IPS DF 6.9 (cell line): ENCODE measurements at regions not wholly inside any gene's neighbourhood (a gene's known extent, or its start where the extent isn't known, plus 50 kb on each side); places are given as distances from the start of the nearest gene placed in this dataset.
"Not testable (repeated sequence)": the region's sequence is repeated elsewhere in the genome, so short reads cannot be mapped to it uniquely, and the experiment has no call there.

Source experiments
- DNase-seq: peaks from one replicate; pipeline ENCODE4 v3.0.0-alpha.2; 2013; ENCODE audit warnings: low read depth, low spot score
- H3K27ac ChIP-seq: one replicate; pipeline ENCODE4 v1.5.1; 2013; ENCODE audit warnings: low read length, control low read depth
- H3K27me3 ChIP-seq: 2 replicates; pipeline ENCODE4 v1.6.1; 2013; ENCODE audit warnings: mild to moderate bottlenecking, low read length; ENCODE audit not compliant: control insufficient read depth, insufficient read depth
- H3K36me3 ChIP-seq: 2 replicates; pipeline ENCODE4 v1.6.1; 2013; ENCODE audit warnings: low read length; ENCODE audit not compliant: control insufficient read depth, insufficient read depth
- H3K4me1 ChIP-seq: 2 replicates; pipeline ENCODE4 v1.6.1; 2013; ENCODE audit warnings: low read length; ENCODE audit not compliant: control insufficient read depth, insufficient read depth
- H3K4me3 ChIP-seq: 2 replicates; pipeline ENCODE4 v1.5.1; 2013; ENCODE audit warnings: mild to moderate bottlenecking, low read length
- H3K9me3 ChIP-seq: 2 replicates; pipeline ENCODE4 v1.6.1; 2013; ENCODE audit warnings: low read length, inconsistent platforms; ENCODE audit not compliant: control insufficient read depth, insufficient read depth
- WGBS: extraction: QIAGEN DNeasy Blood & Tissue Kit; methylation state at CpG from one replicate; pipeline ENCODE4 v1.1.7; 2013; ENCODE audit warnings: mixed read lengths, missing lambda C conversion rate; ENCODE audit not compliant: insufficient read length, insufficient coverage; 5-methylcytosine and 5-hydroxymethylcytosine counted together

- H3K27ac ChIP-seq = no peak overlapping the region
- WGBS = no CpG with 5 or more reads among the region's 5 CpGs
- H3K27me3 ChIP-seq = no peaks in the 10 kb centered on the region
- no peaks in the 10 kb centered on the region for H3K36me3 ChIP-seq
- no peaks in the 10 kb centered on the region for H3K9me3 ChIP-seq
- DNase-seq = no peak
- H3K4me1 ChIP-seq = no peaks in the 10 kb centered on the region
- no peak overlapping the region for H3K4me3 ChIP-seq
Observed at GRCh38 chrX:13493659-13494058, 75.7 kb upstream of the EGFL6 start.

DNA sequence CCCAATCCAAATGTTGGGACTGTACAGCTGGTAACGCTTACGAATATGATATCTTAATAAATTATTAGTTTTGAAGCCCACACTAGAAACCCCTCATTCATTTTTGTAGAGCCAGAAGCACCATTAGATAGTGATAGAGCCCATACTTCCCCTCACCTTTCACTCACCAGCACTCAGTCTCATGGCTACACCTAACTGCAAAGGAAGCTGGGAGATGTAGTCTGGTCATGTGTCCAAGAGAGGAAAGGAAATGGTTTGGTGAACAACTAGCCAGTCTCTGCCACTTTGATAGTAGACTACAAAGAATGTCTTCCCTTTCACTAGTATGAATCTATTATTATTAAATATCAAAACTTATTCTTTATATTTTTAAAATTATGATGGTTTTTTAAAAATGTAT lies 77.1 kb upstream of the EGFL6 start:
- peaks cover 2% of the 10 kb centered on the region; the same call in 1 of the 2 replicates for H3K4me1 ChIP-seq
- no peaks in the 10 kb centered on the region for H3K9me3 ChIP-seq
- no peak overlapping the region for H3K27ac ChIP-seq
- no CpG with 5 or more reads among the region's 2 CpGs for WGBS
- H3K4me3 ChIP-seq = no peak overlapping the region
- no peaks in the 10 kb centered on the region for H3K36me3 ChIP-seq
- DNase-seq = no peak
- H3K27me3 ChIP-seq = no peaks in the 10 kb centered on the region

GRCh38 chrX:13491061-13491460 lies 78.3 kb upstream of the EGFL6 start:
- H3K27ac ChIP-seq = no peak overlapping the region
- H3K4me3 ChIP-seq = no peak overlapping the region
- no peaks in the 10 kb centered on the region for H3K36me3 ChIP-seq
- WGBS = no CpG with 5 or more reads among the region's 3 CpGs
- no peak for DNase-seq
- no peaks in the 10 kb centered on the region for H3K9me3 ChIP-seq
- peaks cover 2% of the 10 kb centered on the region; the same call in 1 of the 2 replicates for H3K4me1 ChIP-seq
- H3K27me3 ChIP-seq = no peaks in the 10 kb centered on the region

DNA sequence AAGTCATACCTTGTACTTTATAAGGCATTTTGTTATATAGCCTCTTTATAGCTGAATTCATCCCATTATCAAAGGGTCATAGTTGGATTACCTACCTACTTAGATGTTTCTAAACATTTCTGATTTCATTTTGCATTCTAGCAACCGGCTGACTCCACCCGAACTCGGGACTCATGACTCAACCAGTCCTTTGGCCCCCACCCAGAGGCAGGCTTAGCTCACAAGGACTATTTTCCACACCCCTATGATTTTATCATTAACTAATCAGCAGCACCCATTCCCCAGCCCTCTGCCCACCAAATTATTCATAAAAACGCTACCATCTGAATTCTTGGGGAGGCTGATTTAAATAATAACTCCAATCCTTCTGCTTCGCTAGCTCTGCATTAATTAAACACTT lies 79.9 kb upstream of the EGFL6 start:
- H3K27me3 ChIP-seq = no peaks in the 10 kb centered on the region
- no CpG with 5 or more reads among the region's 5 CpGs for WGBS
- peaks cover 2% of the 10 kb centered on the region; the same call in 1 of the 2 replicates for H3K4me1 ChIP-seq
- no peak overlapping the region for H3K4me3 ChIP-seq
- no peaks in the 10 kb centered on the region for H3K9me3 ChIP-seq
- DNase-seq = no peak
- no peak overlapping the region for H3K27ac ChIP-seq
- no peaks in the 10 kb centered on the region for H3K36me3 ChIP-seq

DNA sequence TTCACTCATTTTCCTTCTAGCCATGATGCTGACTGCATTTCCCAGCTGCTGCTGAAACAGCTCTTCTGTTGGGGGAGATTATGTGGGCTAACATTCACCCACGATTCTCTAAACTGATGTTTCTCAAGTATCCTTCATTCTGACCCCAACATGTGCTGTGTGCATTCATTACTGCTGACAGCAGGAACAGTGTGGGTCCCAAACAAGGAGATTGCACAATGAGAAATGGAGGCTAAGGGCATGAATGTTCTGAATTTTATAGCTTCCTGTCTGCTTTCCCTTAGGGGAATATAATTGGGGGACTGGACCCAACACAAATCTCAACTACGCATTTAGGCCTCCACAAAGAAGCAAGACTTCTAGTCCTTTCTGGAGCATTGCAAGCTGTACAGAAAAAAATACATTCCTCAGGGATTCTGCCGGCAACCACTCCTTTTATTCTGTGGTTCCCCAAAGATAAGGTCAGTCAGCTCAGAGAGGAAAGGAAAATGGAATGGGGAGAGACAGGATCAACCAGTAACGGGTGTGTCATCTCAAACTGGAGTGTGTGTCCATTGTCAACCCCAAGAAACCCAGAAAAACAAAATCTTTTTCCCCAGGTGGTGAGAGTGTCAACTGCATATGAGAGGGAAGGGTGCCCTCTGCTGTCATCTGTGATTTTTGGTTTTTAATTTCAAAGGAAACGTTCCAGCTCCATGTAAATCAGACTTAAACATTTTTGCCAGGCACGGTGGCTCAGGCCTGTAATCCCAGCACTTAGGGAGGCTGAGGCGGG lies 81.5 kb upstream of the EGFL6 start:
- peaks cover 2% of the 10 kb centered on the region; the same call in 1 of the 2 replicates for H3K4me1 ChIP-seq
- DNase-seq = peak; percentile 16
- H3K27me3 ChIP-seq = no peaks in the 10 kb centered on the region
- no peaks in the 10 kb centered on the region for H3K36me3 ChIP-seq
- no peak overlapping the region for H3K27ac ChIP-seq
- no peaks in the 10 kb centered on the region for H3K9me3 ChIP-seq
- WGBS = no CpG with 5 or more reads among the region's 7 CpGs
- no peak overlapping the region for H3K4me3 ChIP-seq

DNA sequence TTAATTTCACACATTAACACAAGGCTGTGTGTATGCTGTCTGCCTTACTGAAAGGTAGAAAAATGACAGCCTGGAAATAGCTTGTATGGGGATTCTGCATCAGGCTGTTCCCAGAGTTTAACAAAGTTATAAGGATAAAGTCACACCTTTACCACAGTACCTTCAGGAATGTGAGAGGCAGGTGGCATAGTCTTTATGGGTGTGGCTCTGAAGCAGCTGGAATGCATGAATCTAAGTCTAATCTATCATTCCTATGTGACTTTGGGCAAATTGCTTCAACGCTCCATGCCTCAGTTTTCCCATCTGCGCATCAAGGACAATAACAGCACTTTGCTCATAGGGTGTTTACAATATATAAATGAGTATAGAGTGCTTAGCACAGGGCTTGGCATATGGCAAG lies 84.2 kb upstream of the EGFL6 start:
- H3K27me3 ChIP-seq = no peaks in the 10 kb centered on the region
- H3K9me3 ChIP-seq = no peaks in the 10 kb centered on the region
- H3K4me3 ChIP-seq = no peak overlapping the region
- peaks cover 2% of the 10 kb centered on the region; the same call in 1 of the 2 replicates for H3K4me1 ChIP-seq
- no peak for DNase-seq
- no peak overlapping the region for H3K27ac ChIP-seq
- H3K36me3 ChIP-seq = no peaks in the 10 kb centered on the region
- no CpG with 5 or more reads among the region's 2 CpGs for WGBS

GRCh38 chrX:13483773-13484172 lies 85.6 kb upstream of the EGFL6 start:
- H3K27ac ChIP-seq = no peak overlapping the region
- DNase-seq = no peak

DNA sequence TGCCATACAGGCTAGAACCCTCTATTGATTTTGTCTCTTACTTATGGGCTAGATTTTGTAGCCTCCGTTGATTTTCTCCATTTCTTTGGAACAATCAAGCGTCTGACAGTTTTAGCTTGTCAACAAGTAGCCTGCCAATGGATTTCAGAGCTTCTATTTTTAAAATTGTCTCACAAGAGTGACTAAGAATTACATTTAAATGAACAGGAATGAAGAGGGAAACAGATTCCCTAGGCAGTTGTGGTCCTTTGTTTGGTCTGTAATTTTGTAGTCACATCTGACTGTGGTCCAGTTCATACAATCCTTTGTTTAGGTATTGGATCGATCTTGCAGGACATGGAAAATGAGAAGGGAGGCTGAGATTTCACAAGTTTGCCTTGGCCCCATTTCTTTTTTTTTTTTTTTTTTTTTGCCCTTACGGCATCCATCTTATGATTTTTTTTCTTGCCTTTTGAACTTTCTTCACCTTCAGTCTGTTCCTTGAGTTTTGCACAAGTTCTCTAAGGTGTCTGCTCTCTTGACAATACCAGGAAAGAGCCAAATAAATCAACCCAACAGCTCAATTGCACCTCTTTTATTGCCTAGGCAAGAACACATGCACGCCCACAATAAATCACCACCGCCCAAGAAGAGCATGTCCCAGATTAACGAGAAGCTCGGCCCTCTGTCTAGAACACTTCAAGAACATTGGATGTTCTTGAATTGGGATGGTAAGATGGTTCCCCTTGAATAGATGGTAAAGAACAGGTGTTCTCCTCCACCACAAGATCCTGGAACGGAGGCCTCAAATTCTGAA lies 86.5 kb upstream of the EGFL6 start:
- no peak overlapping the region for H3K27ac ChIP-seq
- peaks cover 2% of the 10 kb centered on the region; the same call in 1 of the 2 replicates for H3K4me1 ChIP-seq
- no peak for DNase-seq
- H3K9me3 ChIP-seq = no peaks in the 10 kb centered on the region
- WGBS = no CpG with 5 or more reads among the region's 9 CpGs
- no peaks in the 10 kb centered on the region for H3K36me3 ChIP-seq
- H3K4me3 ChIP-seq = no peak overlapping the region
- no peaks in the 10 kb centered on the region for H3K27me3 ChIP-seq

More at GRCh38 chrX:13483773-13484172, 85.6 kb upstream of the EGFL6 start:
- WGBS = no CpG with 5 or more reads among the region's 3 CpGs
- H3K4me3 ChIP-seq = no peak overlapping the region
- H3K9me3 ChIP-seq = no peaks in the 10 kb centered on the region
- no peaks in the 10 kb centered on the region for H3K36me3 ChIP-seq
- H3K4me1 ChIP-seq = peaks cover 2% of the 10 kb centered on the region; the same call in 1 of the 2 replicates
- no peaks in the 10 kb centered on the region for H3K27me3 ChIP-seq

DNA sequence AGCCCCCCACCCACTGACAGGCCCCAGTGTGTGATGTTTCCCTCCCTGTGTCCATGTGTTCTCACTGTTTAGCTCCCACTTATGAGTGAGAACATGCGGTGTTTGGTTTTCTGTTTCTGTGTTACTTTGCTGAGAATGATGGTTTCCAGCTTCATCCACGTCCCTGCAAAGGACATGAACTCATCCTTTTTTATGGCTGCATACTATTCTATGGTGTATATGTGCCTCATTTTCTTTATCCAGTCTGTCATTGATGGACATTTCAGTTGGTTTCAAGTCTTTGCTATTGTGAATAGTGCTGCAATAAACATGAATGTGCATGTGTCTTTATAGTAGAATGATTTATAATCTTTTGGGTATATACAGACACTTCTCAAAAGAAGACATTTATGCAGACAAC lies 88.6 kb upstream of the EGFL6 start:
- not testable (repeated sequence) for DNase-seq, H3K9me3 ChIP-seq, H3K27ac ChIP-seq, H3K4me3 ChIP-seq, H3K36me3 ChIP-seq, H3K4me1 ChIP-seq, H3K27me3 ChIP-seq
- WGBS = no CpG with 5 or more reads among the region's 2 CpGs

GRCh38 chrX:13479452-13479813 lies 90.0 kb upstream of the EGFL6 start:
- H3K27ac ChIP-seq = no peak overlapping the region
- H3K36me3 ChIP-seq = no peaks in the 10 kb centered on the region
- no peaks in the 10 kb centered on the region for H3K4me1 ChIP-seq
- no CpG with 5 or more reads among the region's 2 CpGs for WGBS
- H3K4me3 ChIP-seq = no peak overlapping the region
- H3K9me3 ChIP-seq = no peaks in the 10 kb centered on the region
- H3K27me3 ChIP-seq = no peaks in the 10 kb centered on the region
- no peak for DNase-seq
